SKM-1 treated with dmso at 0.1 percent for 144 hours (cell line): ENCODE measurements at regions not wholly inside any gene's neighbourhood (a gene's known extent, or its start where the extent isn't known, plus 50 kb on each side); places are given as distances from the start of the nearest gene placed in this dataset.
A peak's percentile ranks its signal among the peaks of the same experiment; 100 is the strongest.

ENCODE experiments used
- DNase-seq: peaks from one replicate; lab custom pipeline; 2025; ENCODE audit not compliant: unreplicated experiment; lab: John Stamatoyannopoulos, UW

DNA sequence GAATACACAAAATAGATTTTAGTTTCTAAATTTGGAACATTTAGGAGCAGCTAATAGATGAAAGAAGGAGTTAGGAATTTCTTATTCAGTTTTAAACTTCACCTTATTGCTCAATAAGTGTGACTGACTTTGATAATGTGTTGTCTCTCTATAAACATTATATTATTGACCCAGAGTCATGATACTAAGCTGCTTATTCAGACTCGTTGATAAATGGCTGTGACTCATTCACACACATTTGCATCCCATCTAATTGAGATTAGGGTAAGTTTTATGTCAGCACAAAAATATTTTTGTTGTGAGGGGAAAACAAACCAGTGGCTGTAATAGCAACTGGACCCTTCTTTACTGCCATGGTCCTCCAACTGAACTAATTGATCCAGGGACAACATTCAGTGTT is 137.6 kb downstream of the GOLIM4 start:
- DNase-seq, result no peak

DNA sequence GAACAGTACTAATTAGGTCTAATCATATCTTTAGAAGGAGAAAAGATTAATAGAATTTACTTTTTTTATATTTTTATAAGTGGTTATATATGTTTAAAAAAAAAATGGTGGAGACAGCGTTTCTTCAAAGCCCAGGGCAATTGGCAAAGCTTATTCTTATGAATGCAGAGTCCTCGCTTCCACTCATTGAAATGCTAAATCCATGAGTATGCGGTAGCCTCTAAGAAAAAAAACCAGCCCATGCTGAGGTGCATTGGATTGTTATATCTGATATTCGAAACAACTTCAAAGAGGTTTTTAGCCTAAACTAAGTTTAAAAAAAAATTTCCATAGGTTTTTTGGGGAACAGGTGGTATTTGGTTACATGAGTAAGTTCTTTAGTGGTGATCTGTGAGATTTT is 142.8 kb downstream of the GOLIM4 start:
- DNase-seq, result no peak

DNA sequence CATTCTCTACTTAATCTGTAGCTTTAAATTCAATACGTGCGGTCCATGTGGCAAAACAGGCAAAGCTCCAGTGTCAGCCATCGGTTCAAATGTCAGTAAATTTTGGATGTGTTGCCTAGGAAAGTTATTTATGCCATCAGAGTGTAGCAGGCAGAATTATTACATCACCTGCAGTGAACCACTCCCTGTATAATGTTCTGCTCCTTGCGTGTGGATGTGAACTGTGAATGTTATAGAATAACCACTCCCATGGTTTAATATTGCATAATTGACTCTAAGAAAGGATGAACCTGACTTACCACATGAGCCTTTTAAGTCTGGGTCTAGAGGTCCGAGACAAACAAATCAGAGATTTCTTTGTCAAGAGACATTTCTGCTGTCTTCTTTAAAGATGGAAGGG is 145.5 kb downstream of the GOLIM4 start:
- DNase-seq, result no peak

DNA sequence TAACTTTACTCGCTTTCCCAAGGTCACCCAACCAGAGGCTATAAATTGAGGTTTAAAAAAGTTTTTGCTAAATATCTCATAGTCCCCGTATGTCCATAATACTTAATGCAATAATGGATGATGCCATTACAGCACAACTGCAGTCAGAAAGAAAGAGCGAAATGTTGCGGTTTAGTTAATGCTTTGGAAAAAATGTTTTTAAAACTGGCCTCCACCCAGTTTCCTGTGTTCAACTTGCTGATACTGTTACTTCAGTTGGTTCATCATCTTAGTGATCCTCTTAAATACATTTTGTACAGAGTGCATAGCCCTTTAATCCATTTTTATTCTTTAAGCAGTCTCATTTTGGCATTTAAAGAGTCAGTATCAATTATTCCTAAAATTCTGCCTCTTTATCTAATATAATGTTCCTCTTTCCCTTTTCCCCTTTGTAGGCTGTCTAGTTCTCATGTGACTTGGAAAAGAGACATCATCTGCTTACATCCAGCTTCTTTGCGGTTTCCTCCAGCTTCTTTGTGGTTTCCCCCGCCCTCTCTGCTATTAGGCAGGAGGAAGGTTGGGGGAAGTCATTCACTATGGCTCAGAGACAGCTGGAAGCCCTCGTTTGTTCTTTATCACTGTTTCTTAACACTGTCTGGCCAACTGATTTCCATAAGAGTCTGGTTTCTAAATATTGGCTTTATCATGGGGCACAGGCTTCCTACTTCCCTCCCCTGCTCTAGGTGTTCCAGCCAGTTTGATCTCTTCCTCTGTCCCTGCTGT is 154.3 kb downstream of the GOLIM4 start:
- DNase-seq, result peak; percentile 92

DNA sequence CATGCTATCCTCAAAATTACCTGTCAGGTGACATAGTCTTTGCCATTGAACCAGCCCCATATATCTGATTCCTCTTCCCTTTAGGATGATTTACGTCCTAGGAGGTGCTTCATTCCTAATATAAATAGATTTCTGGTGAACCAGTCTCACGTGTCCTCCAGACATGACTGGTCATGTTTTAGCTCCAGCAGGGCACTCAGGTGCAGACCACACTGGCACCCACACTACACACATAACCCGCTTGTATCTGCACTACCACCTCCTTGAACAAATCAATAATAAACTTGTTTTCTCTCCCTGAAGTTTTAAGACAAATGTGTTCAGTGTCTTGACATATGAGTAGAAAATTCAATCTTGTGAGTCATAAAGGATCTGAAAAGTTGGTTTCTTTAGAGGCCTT is 155.5 kb downstream of the GOLIM4 start:
- DNase-seq, result no peak

DNA sequence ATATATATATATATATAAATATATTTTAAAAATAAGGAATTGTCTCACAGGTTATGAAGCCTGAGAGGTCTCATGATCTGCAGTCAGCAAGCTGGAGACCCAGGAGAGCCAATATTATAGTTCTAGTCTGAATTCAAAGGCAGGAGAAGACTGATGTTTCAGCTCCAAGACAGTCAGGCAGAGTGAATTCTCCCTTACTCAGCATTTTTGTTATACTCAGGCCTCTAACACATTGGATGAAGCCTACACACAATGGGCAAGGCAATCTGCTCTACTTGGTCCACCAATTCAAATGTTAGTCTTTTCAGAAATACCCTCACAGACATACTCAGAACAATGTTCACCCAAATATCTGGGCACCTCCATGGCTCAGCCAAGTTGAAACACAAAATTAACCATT is 157.2 kb downstream of the GOLIM4 start:
- no peak for DNase-seq

DNA sequence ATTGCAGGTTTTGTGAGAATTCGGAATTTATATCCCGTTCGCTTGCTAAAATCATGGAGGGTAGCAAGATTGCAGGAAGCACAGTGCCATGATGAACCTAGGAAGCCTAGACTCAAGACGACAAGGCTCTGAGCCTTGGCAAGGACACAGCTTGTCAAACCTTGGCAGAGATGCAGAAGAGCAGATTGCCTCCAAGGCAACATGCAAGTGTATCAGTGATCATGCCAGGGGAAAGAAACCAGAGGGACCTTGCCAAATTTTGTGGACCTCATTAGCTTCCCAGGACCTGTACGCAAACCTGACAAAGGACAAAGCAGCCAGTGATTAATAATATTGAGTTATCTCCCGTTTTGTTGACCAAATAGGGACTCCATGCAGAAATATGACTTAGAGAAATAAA is 159.7 kb downstream of the GOLIM4 start:
- DNase-seq, result no peak

DNA sequence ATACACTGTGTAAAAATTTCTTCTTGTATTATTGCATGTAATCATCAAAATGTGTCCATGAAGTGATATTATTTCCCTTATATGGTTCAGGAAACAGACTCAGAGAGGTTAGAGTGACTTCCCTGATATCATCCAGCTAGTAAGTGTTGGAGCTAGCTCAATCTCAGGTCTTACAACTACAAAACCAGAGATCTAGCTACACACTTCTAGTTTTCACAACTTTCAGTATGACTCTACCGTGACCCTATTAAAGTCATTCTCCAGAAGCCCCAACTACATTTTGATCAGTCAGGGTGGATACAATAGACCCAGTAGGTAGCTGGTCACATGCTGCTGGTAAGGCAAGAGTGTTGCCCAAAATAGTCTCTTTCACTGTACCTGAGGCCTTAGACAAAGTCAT is 165.3 kb downstream of the GOLIM4 start:
- no peak for DNase-seq

DNA sequence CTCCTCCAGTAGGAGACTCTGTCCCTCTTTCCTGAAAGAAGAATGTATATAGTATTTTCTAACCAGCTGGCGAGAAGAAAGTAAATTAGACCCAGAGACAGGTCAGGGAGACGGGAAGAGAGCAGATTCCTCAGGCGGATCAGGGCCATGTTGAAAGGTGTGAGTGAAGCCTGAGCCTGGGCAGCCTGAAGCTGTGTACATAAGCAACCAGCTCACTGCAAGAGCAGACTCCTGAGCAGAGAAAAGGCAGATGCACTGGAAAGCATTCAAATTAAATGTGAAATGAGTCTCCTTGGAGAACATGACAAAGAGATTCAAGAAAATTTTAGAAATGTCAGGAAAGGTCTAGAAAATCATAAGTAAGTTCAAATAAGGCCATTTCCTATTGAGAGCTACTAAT is 165.8 kb downstream of the GOLIM4 start:
- DNase-seq, result no peak

DNA sequence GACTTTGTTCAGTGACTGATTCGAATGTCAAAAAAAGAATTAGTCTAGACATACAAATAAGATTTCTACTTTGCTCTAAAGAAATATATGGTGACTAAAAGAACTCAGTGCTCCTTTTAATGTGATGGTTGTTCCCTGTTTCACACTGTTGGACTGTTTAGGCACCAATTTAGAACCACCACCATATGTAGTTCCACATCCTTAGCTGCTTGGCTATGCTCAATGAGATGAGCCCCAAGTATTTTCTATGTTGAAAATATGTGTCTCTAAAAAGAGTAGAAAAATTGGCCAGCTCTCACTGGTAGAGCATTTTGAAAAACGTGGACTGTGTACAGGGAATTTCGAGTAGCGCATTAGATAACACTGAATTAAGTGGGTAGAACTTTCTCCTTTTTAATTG is 167.3 kb downstream of the GOLIM4 start:
- DNase-seq, result no peak

DNA sequence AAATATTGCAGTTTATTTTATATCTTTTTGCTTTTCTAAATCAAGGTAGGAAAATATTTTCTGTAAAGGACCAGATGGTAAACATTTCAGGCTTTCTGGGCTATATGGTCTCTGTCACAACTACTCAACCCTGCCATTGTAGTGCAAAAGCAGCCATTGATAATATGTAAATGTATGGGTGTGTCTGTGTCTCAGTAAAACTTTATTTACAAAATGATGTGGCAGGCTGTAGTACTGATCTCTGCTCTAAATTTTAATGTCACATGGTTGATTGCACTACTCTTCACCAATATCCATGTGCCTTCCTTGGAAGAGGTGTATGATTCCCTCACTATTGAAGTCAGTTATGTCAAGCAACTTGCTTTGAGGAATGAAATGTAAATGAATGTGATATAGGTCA is 175.0 kb downstream of the GOLIM4 start:
- DNase-seq, result no peak

DNA sequence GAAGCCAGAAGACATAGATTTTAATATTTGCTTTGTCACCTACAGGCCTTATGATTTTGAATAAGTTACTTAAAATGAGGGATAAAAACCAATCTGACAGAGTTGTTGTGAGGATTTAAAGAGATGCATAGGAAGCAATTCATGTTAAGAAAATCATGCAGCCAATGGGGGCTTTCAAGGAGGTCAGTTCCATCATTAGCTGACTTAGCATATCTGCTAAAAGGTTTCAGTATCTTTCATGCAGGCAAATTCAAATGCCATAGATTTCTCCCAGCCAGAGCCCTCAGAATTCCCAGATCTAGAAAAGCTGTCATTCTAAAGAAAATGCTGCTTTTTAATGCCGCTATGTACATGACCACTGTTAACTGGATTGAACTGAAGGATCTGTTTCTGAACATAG is 176.1 kb downstream of the GOLIM4 start:
- no peak for DNase-seq

DNA sequence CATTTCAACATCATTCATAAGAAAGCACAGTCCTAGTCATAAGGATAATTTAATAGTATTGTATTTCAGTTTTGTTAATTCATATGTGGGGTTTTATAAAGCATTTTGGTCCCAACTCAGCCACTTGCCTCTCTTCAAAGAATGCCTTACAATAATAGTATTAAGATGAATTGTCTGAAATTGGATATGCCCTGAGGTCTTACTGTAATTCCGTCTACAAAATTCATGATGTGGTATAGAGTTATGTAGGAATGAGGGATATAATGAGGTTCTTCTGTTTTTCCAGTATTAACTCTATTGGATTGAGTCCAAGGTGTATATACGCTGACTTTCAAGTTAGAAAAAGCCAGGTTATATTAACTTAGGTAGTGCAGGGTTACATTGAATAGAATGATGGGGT is 177.0 kb downstream of the GOLIM4 start:
- DNase-seq, result no peak

DNA sequence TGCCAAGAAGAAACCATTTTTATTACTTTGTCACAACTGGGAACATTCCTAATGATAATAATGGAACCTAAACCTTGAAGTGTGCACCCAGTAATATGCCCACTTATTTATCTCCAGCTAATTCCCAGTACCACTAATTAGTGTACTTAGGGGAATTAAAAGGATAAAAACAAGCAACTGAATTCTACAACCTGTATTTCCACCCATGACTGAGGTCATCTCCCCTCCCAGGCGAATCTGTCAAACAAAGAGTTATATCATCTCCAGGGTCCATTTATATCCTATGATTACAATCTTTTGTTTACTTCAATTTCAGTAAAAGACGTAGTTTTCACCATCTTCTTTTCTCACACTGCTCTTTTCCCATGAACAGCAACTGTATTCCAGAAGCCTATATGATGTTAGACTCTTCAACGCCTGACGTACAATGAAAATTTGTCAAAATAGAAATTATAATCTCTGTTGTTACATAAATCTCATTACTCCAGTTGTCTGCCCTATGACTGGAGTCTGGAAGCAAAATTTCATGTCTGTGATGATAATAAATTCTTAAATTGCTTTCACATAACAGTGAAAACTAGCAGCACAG is 177.6 kb downstream of the GOLIM4 start:
- no peak for DNase-seq

DNA sequence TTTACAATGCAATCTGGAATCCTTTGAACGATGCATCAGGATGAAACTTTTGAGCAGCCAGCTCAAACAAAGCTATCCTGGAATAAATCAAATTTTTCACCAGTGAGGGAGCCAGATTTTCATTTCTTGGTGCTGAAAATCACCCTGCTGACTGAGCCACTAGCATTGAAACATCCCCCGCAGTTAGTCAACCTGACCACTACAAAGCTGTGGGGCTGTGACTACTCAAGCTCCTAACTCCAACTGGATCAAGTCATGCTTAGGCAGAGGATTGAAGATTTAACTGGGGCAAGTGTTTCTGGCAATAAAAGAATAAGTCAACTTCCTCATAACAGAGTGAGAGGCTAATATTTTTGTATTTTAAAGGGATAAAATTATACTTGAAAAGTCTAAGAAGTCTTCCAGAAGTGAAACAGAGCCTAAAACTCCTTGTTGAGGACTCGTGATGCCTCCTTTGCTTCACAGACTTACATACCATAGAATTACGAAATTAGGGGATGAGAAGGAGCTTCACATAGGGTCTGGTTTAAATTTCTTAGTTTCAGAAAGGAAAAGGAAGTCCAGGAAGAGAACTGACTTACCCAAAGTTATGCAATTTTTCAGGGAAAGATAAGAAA is 177.8 kb downstream of the SERPINI1 start:
- peak; percentile 53 for DNase-seq

DNA sequence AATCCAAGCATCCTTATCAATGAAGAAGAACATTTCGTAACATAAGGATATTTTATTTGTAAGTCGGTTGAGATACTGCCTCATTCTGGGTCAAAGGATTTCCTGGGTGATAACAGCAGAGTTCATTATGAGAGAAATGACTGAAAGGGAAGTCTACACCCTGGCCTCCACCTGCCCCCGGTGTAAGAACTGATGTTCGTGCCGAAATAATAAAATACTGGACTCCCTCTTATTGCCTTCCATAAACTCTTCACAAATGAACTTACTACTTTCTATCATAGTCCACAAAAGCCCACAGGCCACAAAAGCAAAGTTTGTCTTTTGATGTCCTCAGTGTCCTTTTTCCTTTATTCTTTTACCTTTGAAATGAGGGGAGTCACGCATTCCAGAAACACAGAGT is 174.4 kb downstream of the SERPINI1 start:
- no peak for DNase-seq

DNA sequence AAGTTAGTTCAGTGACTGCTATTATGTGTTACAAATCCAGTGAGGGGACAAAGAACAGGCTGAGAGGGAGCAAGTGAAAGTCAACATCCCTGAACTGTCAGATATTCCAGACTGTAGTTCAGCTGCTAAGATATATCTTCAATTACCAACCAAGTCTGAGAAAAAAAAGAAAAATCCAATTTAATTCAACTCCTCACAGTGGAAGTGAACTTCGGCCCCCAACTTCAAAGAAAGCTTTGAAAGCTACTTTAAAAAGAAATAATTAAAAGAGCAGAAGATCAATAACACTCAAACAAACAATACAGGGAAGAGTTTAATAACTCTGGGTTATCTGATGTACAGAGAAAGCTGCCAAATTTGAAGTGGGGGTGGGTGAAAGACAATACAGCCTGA is 174.0 kb downstream of the SERPINI1 start:
- no peak for DNase-seq

DNA sequence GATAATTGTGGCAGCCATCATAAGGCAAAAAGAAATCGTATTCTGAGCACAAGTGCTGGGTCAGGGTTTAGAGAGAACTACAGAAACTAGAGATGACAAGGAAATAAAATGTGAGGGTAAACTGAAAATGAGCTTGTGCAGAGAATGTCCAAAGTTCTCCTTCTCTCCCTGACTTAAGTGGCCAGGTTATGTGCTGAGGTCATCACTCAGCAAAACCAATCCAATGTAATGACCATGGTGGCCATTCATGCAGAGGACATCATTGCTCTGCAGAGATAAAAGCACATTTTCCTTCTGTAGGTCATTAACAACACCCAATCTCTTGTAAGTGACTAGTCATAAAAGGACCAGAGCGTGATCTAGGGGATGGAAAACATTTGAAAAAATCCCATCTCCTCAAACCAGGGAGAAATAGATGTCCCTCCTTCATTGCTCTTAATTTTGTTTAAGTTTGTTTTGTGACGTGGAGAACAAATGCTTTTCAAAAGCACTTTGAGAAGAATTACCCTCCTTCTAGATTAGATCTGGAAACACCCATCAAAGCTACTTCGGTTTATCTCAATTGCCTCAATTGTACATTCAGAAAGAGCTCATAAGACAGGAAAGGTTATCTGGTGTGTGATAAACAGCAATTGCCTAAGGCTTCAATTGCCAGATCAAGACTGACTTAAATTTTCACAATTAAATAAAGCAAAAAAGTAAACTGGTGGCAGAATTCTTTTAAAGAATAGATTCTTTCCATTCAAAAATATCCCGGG is 173.4 kb downstream of the SERPINI1 start:
- DNase-seq, result no peak

DNA sequence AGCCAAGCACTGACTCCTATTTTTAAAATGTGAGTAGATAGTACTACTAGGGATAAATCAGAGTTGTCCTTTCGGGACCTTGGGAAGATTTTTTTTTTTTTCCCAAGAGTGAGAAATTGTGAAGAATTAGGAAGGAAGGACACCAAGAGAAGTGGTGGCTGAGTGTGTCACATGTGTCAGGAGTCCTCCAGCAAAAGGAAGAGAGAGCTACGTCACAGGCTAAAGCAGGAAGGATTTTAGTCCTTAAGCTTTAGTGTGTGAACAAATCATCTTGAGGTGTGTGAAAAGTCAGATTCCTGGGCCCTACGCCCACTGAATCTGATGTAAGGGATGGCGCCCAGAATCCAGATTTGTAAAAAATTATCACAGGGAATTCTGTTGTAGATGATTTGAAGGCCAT is 172.7 kb downstream of the SERPINI1 start:
- DNase-seq, result no peak

DNA sequence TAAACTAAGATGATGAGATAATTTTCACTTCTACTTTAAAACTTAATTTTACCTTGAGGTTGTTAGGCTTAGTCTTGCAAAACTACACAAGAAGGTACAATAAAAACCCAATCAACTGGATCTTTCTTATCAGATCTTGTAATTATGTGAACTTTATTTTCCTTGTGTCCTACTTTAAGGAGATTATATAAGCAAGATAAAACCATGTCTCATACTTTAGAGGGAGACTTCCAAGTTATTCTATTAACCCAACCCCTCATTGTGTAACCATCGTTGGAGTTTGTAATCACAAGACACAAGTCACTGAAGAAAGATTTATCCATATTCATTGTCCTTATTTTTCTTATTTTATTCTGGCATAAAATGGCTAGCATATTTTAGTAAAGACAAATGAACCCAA is 165.6 kb downstream of the SERPINI1 start:
- no peak for DNase-seq

DNA sequence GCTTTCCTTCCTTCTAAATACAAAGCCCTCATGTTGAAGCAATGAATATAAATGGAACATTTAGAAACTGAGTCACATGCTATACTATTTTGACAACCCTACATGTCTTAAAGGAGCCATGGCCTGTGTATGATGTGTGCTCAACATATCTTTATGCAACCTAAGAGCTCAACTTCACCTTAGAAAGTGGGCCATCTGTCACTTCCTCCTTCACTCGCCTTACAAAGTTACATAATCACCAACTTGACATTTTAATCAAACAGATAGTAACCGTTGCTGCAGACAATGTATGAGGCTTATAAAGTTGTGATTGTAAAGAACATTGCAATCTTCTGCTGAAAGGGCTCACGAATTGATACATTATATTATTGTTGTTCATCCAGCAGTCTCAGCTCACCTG is 163.6 kb downstream of the SERPINI1 start:
- peak; percentile 26 for DNase-seq

DNA sequence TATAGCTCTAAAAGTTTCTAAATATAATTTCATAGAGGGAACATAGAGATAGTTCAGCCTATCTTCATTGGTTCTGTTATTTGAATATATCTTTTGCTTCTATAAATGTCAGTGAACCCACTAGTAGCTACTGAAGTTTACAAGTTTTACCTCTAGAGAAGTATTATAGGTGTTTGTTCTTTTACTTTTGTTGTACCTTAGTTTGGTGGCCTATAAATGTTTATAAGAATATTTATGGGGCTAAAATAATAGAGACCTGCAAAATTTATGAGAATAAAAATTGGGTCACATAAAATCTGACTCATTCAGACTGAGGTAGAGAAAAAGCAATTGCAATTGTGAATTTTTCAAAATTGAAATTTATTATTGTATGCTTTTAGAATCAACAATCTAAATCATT is 162.6 kb downstream of the SERPINI1 start:
- no peak for DNase-seq
